ENCODE measurements at regions not wholly inside any gene's neighbourhood (a gene's known extent, or its start where the extent isn't known, plus 50 kb on each side); places are given as distances from the start of the nearest gene placed in this dataset.

DNA sequence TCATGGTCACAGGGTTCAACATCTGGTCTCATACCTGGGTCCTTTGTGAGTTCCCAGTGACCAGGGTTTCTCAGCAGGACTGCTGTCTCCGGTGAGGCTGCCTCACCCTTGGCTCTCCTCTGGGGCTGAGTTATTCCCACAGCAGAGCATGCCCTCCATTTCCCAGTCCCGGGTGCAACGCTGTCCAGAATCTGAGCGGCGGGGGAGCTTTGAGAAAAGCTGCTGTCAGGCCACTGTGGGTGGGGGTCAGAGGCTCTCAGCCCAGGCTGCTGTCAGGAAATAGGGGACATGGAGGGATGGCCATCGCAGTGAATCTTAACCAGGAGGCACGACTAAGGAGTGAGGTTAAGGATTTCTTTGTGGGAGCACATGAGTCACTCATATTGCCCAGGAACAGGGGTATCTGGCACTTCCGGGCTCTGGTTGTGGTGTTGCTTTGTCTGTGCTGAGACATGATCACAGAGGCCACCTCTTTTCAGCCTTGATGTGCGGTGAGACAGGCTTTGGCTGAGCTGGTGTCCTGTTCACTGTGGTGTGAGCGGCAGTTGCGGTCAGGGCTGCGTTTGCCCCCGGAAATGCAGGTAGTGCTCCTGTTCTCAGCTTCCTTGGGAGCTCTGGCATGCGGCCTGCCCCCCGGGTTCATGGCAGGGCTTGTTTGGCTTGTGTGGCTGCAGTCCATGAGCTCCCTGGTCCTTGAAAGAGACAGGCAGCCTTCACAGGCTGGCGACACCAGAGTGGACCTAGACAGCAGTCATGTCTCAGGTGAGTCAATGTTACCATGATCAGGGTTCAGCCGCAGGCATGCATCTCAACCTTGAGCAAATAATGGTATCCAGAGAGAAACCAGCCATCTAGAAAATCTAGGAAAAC, 310.7 kb upstream of the MYT1L start:
- ATAC-seq (ENCODE audit: insufficient number of reproducible peaks, low FRiP score, low read depth) (no peak), DNase-seq (ENCODE audit: low spot score) (no peak)
- Histone ChIP-seq H3K4me1 (ENCODE audit: control insufficient read depth in 1 of 2, low read depth in 2 of 2) (no peaks in the 10 kb centered on the region), H3K27ac (no peak overlapping the region), H3K27me3 (replicated peaks; ENCODE audit: insufficient read depth) (no peaks in the 10 kb centered on the region), H3K36me3 (no peaks in the 10 kb centered on the region), H3K9me3 (no peaks in the 10 kb centered on the region), H3K4me3 (no peak overlapping the region)
- TF ChIP-seq, protein P1, sequence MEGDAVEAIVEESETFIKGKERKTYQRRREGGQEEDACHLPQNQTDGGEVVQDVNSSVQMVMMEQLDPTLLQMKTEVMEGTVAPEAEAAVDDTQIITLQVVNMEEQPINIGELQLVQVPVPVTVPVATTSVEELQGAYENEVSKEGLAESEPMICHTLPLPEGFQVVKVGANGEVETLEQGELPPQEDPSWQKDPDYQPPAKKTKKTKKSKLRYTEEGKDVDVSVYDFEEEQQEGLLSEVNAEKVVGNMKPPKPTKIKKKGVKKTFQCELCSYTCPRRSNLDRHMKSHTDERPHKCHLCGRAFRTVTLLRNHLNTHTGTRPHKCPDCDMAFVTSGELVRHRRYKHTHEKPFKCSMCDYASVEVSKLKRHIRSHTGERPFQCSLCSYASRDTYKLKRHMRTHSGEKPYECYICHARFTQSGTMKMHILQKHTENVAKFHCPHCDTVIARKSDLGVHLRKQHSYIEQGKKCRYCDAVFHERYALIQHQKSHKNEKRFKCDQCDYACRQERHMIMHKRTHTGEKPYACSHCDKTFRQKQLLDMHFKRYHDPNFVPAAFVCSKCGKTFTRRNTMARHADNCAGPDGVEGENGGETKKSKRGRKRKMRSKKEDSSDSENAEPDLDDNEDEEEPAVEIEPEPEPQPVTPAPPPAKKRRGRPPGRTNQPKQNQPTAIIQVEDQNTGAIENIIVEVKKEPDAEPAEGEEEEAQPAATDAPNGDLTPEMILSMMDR (IDR thresholded peaks at IDR 0.05): no peak

DNA sequence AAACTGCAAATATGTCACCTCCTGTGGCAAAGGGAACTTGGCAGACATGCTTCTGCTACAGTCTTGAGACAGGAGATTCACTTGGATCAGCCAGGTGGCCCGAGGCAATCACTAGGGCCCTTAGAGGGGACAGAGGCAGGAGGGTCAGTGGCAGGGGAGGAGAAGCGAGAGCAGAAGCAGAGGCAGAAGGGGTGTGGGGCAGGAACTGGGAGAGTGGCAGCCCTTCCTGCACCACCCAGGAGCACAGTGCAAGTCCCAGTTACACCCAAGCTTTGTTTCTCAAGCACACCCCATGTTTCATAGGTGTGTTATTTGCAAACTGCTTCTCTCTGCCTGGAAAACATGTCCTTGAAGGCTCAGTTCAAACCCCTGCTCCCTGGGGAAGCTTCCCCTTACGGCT, 309.7 kb upstream of the MYT1L start:
- no peak overlapping the region for H3K27ac ChIP-seq
- DNase-seq (ENCODE audit: low spot score): no peak
- H3K4me3 ChIP-seq: no peak overlapping the region
- ATAC-seq (ENCODE audit: insufficient number of reproducible peaks, low FRiP score, low read depth): no peak
- TF ChIP-seq, protein P1 (IDR thresholded peaks at IDR 0.05): no peak
- no peaks in the 10 kb centered on the region for H3K36me3 ChIP-seq
- no peaks in the 10 kb centered on the region for H3K4me1 ChIP-seq (ENCODE audit: control insufficient read depth in 1 of 2, low read depth in 2 of 2)
- no peaks in the 10 kb centered on the region for H3K27me3 ChIP-seq (replicated peaks; ENCODE audit: insufficient read depth)
- H3K9me3 ChIP-seq: no peaks in the 10 kb centered on the region

- Histone ChIP-seq H3K27me3 (replicated peaks; ENCODE audit: insufficient read depth) (no peaks in the 10 kb centered on the region), H3K4me1 (ENCODE audit: control insufficient read depth in 1 of 2, low read depth in 2 of 2) (no peaks in the 10 kb centered on the region), H3K4me3 (no peak overlapping the region), H3K36me3 (no peaks in the 10 kb centered on the region), H3K9me3 (no peaks in the 10 kb centered on the region), H3K27ac (no peak overlapping the region)
- TF ChIP-seq, protein P1 (IDR thresholded peaks at IDR 0.05): no peak
- ATAC-seq (ENCODE audit: insufficient number of reproducible peaks, low FRiP score, low read depth) (no peak), DNase-seq (ENCODE audit: low spot score) (no peak)
Observed at GRCh38 chr2:2640371-2640770, 309.3 kb upstream of the MYT1L start.

GRCh38 chr2:2639251-2640139, 308.4 kb upstream of the MYT1L start:
- TF ChIP-seq, protein P1 (IDR thresholded peaks at IDR 0.05): no peak
- DNase-seq (ENCODE audit: low spot score): no peak
- no peaks in the 10 kb centered on the region for H3K36me3 ChIP-seq
- H3K9me3 ChIP-seq: no peaks in the 10 kb centered on the region
- no peak for ATAC-seq (ENCODE audit: insufficient number of reproducible peaks, low FRiP score, low read depth)
- no peaks in the 10 kb centered on the region for H3K27me3 ChIP-seq (replicated peaks; ENCODE audit: insufficient read depth)
- H3K4me3 ChIP-seq: no peak overlapping the region
- no peaks in the 10 kb centered on the region for H3K4me1 ChIP-seq (ENCODE audit: control insufficient read depth in 1 of 2, low read depth in 2 of 2)
- no peak overlapping the region for H3K27ac ChIP-seq

DNA sequence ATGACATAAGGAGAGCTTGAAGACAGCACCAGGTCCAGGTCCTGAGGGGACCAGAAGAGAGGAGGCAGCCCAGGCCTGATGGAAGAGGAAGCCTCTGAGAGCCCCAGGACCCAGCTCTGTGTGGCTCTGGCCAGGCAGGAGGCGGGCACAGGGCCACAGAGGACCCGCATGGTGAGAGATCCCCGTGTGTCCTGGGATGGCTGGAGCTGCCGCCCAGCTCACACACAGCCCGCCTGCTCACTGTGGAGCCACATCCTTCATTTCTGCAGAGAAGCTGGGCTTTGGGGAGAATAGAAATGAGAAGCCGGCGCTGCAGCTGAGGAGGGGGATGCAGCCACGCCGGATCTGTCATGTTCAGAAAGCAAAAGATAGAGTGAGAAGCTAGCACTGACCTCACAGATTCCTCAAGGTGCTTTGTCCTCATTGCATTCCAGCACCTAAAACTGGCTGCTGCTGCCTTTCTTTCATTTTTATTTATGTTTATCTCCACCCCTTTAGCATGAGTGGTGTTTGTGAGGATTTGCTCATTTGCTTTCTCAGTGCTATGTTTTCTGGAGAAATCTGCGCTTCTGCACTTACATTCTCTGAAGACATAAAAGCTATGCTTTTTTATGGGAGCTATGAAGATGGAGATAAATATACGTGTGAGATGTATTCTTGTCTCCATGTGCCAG, 307.6 kb upstream of the MYT1L start:
- Histone ChIP-seq H3K4me3 (no peak overlapping the region), H3K27me3 (replicated peaks; ENCODE audit: insufficient read depth) (no peaks in the 10 kb centered on the region), H3K27ac (no peak overlapping the region), H3K9me3 (no peaks in the 10 kb centered on the region), H3K36me3 (no peaks in the 10 kb centered on the region), H3K4me1 (ENCODE audit: control insufficient read depth in 1 of 2, low read depth in 2 of 2) (no peaks in the 10 kb centered on the region)
- no peak for ATAC-seq (ENCODE audit: insufficient number of reproducible peaks, low FRiP score, low read depth)
- TF ChIP-seq, protein P1 (IDR thresholded peaks at IDR 0.05): no peak
- DNase-seq (ENCODE audit: low spot score): no peak
